ENCODE measurements at regions not wholly inside any gene's neighbourhood (a gene's known extent, or its start where the extent isn't known, plus 50 kb on each side); places are given as distances from the start of the nearest gene placed in this dataset.
"Not testable (repeated sequence)": the region's sequence is repeated elsewhere in the genome, so short reads cannot be mapped to it uniquely, and the experiment has no call there.

DNA sequence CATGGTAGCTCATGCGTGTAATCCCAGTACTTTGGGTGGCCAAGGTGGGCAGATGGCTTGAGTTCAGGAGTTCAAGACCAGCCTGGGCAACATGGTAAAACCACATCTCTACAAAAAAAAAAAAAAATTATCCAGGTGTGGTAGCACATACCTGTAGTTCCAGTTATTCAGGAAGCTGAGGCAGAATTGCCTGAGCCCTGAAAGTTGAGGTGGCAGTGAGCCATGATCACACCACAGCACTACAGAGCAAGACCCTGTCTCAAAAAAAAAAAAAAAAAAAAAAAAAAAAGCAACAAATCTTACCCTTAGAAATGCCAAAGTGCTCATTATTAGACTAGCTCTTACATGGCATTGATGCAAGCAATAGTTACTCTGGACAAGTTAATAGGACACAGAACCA lies 724.9 kb downstream of the MAT2B start:
- Histone ChIP-seq H3K4me1 (ENCODE audit: control insufficient read depth, insufficient read depth, low read length) (no peaks in the 10 kb centered on the region), H3K9ac (ENCODE audit: low read length) (no peak overlapping the region), H3K36me3 (ENCODE audit: control insufficient read depth, insufficient read depth, low read length) (no peaks in the 10 kb centered on the region), H3K27ac (ENCODE audit: low read depth, low read length) (no peak overlapping the region), H3K4me3 (ENCODE audit: low read length) (no peak overlapping the region), H3K27me3 (ENCODE audit: control insufficient read depth, insufficient read depth, low read length) (no peaks in the 10 kb centered on the region)

DNA sequence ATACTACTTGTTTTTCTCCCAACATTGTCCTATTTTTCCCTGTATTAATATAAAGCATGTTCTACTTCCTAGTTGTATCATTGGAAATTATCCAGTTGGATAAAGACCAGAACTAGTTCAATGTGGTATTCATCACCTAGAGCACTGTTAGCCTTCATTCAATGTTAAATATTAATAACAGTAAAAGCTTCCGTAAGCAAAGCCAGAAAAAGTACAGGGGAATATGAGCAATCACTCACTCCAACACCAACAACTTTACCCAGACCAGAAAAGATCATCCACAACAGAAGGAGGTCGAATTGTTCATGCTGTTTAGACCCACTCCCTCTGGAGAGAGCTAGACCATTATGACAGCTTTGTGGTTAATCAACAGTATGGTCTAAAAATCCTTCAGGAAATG lies 728.4 kb downstream of the MAT2B start:
- no peaks in the 10 kb centered on the region for H3K36me3 ChIP-seq (ENCODE audit: control insufficient read depth, insufficient read depth, low read length)
- H3K9ac ChIP-seq (ENCODE audit: low read length), result no peak overlapping the region
- H3K4me1 ChIP-seq (ENCODE audit: control insufficient read depth, insufficient read depth, low read length), result no peaks in the 10 kb centered on the region
- no peak overlapping the region for H3K4me3 ChIP-seq (ENCODE audit: low read length)
- H3K27ac ChIP-seq (ENCODE audit: low read depth, low read length), result no peak overlapping the region
- H3K27me3 ChIP-seq (ENCODE audit: control insufficient read depth, insufficient read depth, low read length), result no peaks in the 10 kb centered on the region

DNA sequence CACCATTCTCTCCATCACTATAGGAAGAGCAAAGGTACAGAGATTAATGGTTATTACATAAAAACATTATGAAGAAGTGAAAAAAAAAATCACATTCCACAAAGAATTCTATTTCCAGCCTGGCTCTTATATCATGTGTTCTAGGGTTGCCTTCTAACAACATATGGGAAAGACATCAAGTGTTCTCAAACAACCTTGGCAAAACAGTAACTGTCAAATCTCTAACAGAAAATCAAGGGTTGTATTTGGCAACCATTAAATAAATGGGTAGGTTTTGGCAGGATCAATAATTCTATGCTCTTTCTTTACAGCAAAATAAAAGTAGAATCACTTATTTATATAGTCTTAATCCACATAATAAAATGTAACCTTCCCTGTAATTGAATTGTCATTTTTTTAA lies 728.9 kb downstream of the MAT2B start:
- no peak overlapping the region for H3K9ac ChIP-seq (ENCODE audit: low read length)
- H3K36me3 ChIP-seq (ENCODE audit: control insufficient read depth, insufficient read depth, low read length), result no peaks in the 10 kb centered on the region
- H3K4me1 ChIP-seq (ENCODE audit: control insufficient read depth, insufficient read depth, low read length), result no peaks in the 10 kb centered on the region
- H3K27me3 ChIP-seq (ENCODE audit: control insufficient read depth, insufficient read depth, low read length), result no peaks in the 10 kb centered on the region
- no peak overlapping the region for H3K27ac ChIP-seq (ENCODE audit: low read depth, low read length)
- H3K4me3 ChIP-seq (ENCODE audit: low read length), result no peak overlapping the region

DNA sequence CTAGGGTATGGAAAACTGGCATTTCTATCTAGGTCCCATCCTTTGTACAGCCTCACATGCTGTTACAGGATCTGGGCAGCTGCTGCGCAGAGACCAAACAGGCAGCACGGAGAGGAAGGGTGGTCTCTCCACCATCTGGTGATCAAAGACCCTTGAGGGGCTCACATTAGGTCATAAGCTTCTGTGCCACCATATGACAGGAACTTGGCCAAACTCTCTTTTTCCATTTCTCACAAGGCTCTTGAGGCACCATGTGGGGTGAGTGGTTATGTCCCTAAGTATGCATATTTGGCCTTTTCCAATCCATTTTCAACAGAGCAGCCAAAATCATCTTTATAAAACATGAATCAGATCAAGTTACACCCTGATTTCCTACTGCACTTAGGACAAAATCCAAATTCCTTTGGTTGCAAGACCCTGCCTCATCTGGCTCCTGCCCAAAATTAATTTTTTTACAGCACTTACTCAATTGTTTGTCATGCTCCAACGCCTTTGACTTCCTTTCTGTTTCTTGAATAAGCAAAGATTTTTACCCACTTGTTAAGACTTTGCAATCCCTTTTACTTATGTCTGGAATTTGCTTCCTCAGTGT lies 730.0 kb downstream of the MAT2B start:
- H3K27ac ChIP-seq (ENCODE audit: low read depth, low read length), result no peak overlapping the region

DNA sequence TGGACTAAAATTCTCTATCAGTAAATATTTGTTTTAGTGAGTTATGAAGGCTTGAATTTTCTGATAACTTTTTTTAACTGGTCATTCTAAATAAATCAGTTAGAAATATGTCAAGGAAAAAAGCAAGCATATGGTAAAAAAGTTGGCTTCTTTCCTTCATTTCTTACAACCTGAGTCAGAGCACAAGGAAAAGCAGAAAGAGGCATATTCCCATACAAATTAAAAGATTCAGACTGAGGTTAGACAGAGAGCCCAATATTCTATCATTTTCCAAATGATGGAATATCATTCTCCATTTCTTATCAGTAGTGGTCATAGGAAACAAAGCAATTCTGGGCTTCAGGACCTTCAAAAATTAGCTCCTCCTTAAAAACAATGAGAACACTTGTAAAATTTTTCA lies 732.1 kb downstream of the MAT2B start:
- H3K27me3 ChIP-seq (ENCODE audit: control insufficient read depth, insufficient read depth, low read length), result no peaks in the 10 kb centered on the region
- no peak overlapping the region for H3K27ac ChIP-seq (ENCODE audit: low read depth, low read length)
- H3K36me3 ChIP-seq (ENCODE audit: control insufficient read depth, insufficient read depth, low read length), result no peaks in the 10 kb centered on the region
- H3K9ac ChIP-seq (ENCODE audit: low read length), result no peak overlapping the region
- H3K4me1 ChIP-seq (ENCODE audit: control insufficient read depth, insufficient read depth, low read length), result no peaks in the 10 kb centered on the region
- no peak overlapping the region for H3K4me3 ChIP-seq (ENCODE audit: low read length)

More for the DNA sequence above, 730.0 kb downstream of the MAT2B start:
- Histone ChIP-seq H3K9ac (ENCODE audit: low read length) (no peak overlapping the region), H3K27me3 (ENCODE audit: control insufficient read depth, insufficient read depth, low read length) (no peaks in the 10 kb centered on the region), H3K4me3 (ENCODE audit: low read length) (no peak overlapping the region), H3K36me3 (ENCODE audit: control insufficient read depth, insufficient read depth, low read length) (no peaks in the 10 kb centered on the region), H3K4me1 (ENCODE audit: control insufficient read depth, insufficient read depth, low read length) (no peaks in the 10 kb centered on the region)

DNA sequence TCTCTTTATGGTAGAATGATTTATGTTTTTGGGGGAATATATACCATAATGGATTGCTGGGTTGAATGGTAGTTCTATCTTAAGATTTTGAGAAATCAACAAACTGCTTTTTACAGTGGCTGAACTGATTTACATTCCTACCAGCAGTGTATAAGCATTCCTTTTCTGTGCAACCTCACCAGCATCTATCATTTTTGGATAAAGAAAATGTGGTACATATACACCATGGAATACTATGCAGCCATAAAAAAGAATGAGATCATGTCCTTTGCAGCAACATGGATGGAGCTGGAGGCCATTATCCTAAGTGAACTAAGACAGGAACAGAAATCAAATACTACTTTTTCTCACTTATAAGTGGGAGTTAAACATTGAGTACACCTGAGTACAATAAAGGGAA lies 746.4 kb downstream of the MAT2B start:
- H3K27me3 ChIP-seq (ENCODE audit: control insufficient read depth, insufficient read depth, low read length); H3K4me3 ChIP-seq (ENCODE audit: low read length); H3K27ac ChIP-seq (ENCODE audit: low read depth, low read length); H3K36me3 ChIP-seq (ENCODE audit: control insufficient read depth, insufficient read depth, low read length); H3K4me1 ChIP-seq (ENCODE audit: control insufficient read depth, insufficient read depth, low read length); H3K9ac ChIP-seq (ENCODE audit: low read length): not testable (repeated sequence)

DNA sequence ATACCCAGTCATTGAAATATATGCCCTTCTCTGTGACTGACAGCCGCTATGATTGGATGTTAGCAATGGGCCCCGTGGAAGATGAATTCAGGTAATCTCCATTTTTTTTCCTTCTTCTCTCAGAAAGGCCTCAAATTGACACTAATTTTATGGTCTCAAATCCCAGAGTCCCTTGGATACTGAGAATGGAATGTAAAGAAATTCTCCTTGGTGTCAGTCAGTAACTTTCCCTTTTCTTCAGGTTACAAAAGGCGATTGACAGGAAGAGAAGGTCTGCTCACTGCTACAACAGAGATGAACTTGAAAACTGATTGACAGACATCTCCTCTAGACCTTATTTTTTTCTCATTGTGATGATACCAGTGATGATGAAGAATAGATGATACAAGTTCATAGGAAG lies 748.3 kb downstream of the MAT2B start:
- H3K36me3 ChIP-seq (ENCODE audit: control insufficient read depth, insufficient read depth, low read length), result no peaks in the 10 kb centered on the region
- H3K9ac ChIP-seq (ENCODE audit: low read length), result no peak overlapping the region
- no peaks in the 10 kb centered on the region for H3K4me1 ChIP-seq (ENCODE audit: control insufficient read depth, insufficient read depth, low read length)
- no peaks in the 10 kb centered on the region for H3K27me3 ChIP-seq (ENCODE audit: control insufficient read depth, insufficient read depth, low read length)
- no peak overlapping the region for H3K4me3 ChIP-seq (ENCODE audit: low read length)
- H3K27ac ChIP-seq (ENCODE audit: low read depth, low read length), result no peak overlapping the region

DNA sequence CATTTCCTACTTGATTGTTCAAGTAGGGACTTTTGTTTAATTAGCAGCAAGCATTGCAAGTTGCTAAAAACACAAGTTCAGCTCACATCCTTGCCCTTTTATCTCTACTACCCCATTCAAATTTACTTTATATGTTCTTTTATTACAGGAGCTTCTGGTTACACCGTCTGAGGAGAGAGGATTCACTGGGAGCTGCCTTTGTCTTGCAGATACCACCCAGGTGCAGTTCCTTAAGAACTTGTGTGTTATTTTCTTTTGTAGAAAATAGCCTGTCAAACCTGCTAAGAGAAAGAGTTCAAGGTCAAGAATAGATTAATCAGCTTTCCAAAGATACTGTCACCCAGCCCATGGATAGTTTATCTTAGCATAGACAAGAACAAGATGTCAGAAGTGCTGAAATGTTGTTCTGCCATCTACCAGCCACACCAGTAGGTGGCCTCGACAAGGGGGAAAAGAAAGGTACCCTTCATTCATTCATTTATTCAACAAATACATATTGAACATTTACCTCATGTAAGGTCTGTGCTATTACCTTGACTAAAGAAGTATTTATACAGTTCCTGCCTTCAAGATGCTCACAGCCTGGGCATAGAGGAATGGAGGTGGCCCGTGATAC lies 750.3 kb downstream of the MAT2B start:
- H3K27ac ChIP-seq (ENCODE audit: low read depth, low read length), result no peak overlapping the region
- no peak overlapping the region for H3K4me3 ChIP-seq (ENCODE audit: low read length)
- no peak overlapping the region for H3K9ac ChIP-seq (ENCODE audit: low read length)
- no peaks in the 10 kb centered on the region for H3K27me3 ChIP-seq (ENCODE audit: control insufficient read depth, insufficient read depth, low read length)
- H3K4me1 ChIP-seq (ENCODE audit: control insufficient read depth, insufficient read depth, low read length), result no peaks in the 10 kb centered on the region
- no peaks in the 10 kb centered on the region for H3K36me3 ChIP-seq (ENCODE audit: control insufficient read depth, insufficient read depth, low read length)

DNA sequence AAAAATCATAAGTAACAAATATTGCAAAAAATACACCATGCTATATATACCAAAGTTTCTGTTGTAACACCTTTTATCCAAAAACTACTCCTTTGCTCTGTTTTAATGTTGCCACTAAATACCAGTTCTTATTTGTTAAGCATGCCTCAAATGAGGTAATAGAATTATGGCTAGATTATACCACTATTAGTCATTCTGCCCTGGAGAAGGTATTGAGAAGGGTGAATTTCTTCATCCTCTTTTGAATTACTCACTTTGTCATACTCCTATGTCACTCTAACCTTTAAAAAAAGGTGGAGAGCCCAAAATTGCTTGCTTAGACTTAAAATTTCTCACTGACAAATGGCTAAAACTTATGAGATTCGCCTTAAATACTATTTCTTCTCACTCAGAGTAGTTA lies 750.9 kb downstream of the MAT2B start:
- Histone ChIP-seq H3K36me3 (ENCODE audit: control insufficient read depth, insufficient read depth, low read length) (no peaks in the 10 kb centered on the region), H3K4me1 (ENCODE audit: control insufficient read depth, insufficient read depth, low read length) (no peaks in the 10 kb centered on the region), H3K9ac (ENCODE audit: low read length) (no peak overlapping the region), H3K27me3 (ENCODE audit: control insufficient read depth, insufficient read depth, low read length) (no peaks in the 10 kb centered on the region), H3K27ac (ENCODE audit: low read depth, low read length) (no peak overlapping the region), H3K4me3 (ENCODE audit: low read length) (no peak overlapping the region)

DNA sequence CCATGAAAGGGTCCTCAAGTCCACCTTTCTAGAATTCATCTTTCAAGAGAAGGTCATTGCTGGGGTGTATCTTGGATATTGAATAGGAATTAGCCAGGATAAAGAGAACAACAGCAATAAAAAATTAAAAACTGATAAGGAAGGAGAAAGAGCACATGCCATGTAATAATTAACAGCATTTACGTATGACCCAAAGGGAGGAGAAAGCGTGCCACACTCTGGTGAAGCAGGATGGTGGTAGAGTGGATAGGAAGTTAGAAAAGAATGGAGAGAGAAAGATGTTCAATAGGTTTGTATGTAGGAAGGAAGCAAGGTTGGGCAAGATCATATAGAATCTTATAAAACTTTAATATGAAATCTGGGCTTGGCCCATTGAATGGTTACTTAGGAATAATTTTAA lies 751.5 kb downstream of the MAT2B start:
- Histone ChIP-seq H3K4me1 (ENCODE audit: control insufficient read depth, insufficient read depth, low read length) (no peaks in the 10 kb centered on the region), H3K4me3 (ENCODE audit: low read length) (no peak overlapping the region), H3K36me3 (ENCODE audit: control insufficient read depth, insufficient read depth, low read length) (no peaks in the 10 kb centered on the region), H3K9ac (ENCODE audit: low read length) (no peak overlapping the region), H3K27me3 (ENCODE audit: control insufficient read depth, insufficient read depth, low read length) (no peaks in the 10 kb centered on the region), H3K27ac (ENCODE audit: low read depth, low read length) (no peak overlapping the region)

DNA sequence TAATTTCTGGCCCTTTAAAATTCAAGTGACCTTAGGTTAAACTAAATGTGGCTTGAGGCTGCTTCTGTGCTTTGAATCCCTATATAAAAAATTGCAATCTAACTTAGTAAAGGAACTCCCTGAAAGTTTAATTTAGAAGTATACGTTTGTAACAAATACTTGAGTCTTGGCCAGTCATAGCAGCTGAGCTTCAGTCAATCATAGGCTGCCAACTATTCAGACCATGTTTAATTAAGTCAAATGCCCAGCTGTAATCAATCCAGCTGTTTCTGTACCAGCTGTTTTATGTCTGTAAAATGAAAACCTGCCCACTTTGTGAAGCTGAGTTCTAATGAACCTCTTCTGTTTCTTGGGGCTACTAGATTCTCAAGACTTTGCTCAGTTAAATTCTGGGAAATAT lies 760.1 kb downstream of the MAT2B start:
- Histone ChIP-seq H3K9ac (ENCODE audit: low read length) (no peak overlapping the region), H3K36me3 (ENCODE audit: control insufficient read depth, insufficient read depth, low read length) (no peaks in the 10 kb centered on the region), H3K4me3 (ENCODE audit: low read length) (no peak overlapping the region), H3K27me3 (ENCODE audit: control insufficient read depth, insufficient read depth, low read length) (no peaks in the 10 kb centered on the region), H3K4me1 (ENCODE audit: control insufficient read depth, insufficient read depth, low read length) (no peaks in the 10 kb centered on the region), H3K27ac (ENCODE audit: low read depth, low read length) (no peak overlapping the region)

DNA sequence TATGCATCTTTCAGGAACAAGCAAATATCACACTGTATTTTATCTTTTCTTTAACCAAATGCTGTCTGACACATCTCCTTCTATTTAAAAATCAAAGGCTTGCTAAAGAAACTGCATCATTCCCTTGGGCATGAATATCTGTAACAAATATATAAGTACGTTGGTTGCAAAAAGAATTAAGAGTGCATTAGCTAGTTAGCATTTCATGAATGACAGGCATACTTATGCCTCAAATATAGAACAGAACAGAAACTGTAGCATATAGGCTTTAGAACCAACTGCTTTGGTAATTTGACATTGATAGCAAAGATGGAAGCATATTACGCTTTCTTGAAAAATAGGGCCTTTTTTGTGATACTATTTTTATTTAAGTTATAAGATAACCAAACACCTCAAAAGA lies 761.2 kb downstream of the MAT2B start:
- no peaks in the 10 kb centered on the region for H3K4me1 ChIP-seq (ENCODE audit: control insufficient read depth, insufficient read depth, low read length)
- H3K4me3 ChIP-seq (ENCODE audit: low read length), result no peak overlapping the region
- H3K9ac ChIP-seq (ENCODE audit: low read length), result no peak overlapping the region
- H3K36me3 ChIP-seq (ENCODE audit: control insufficient read depth, insufficient read depth, low read length), result no peaks in the 10 kb centered on the region
- no peak overlapping the region for H3K27ac ChIP-seq (ENCODE audit: low read depth, low read length)
- no peaks in the 10 kb centered on the region for H3K27me3 ChIP-seq (ENCODE audit: control insufficient read depth, insufficient read depth, low read length)

DNA sequence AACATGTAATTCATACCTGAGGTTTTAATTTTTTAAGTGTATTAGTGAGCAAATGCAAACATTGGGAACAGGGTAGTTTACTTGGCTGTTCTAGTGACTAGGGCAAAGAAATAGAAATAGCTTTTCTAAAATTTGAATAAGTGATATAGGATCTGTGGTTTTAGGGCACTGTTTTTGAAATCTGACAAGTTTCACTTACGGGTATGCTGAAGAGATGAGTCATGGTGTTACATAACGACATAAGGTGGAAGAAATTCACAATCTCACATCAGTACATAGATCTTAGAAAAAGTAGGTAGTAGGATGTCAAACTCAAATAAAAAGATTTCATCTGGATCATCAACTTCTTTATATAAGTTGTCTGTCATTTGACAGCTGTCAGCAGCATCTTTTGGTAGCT lies 772.3 kb downstream of the MAT2B start:
- no peak overlapping the region for H3K9ac ChIP-seq (ENCODE audit: low read length)
- no peak overlapping the region for H3K27ac ChIP-seq (ENCODE audit: low read depth, low read length)
- no peaks in the 10 kb centered on the region for H3K36me3 ChIP-seq (ENCODE audit: control insufficient read depth, insufficient read depth, low read length)
- no peak overlapping the region for H3K4me3 ChIP-seq (ENCODE audit: low read length)
- no peaks in the 10 kb centered on the region for H3K27me3 ChIP-seq (ENCODE audit: control insufficient read depth, insufficient read depth, low read length)
- no peaks in the 10 kb centered on the region for H3K4me1 ChIP-seq (ENCODE audit: control insufficient read depth, insufficient read depth, low read length)

Data from rectal smooth muscle tissue (tissue), 1 donor.